T-cell (primary cell): ENCODE measurements at regions not wholly inside any gene's neighbourhood (a gene's known extent, or its start where the extent isn't known, plus 50 kb on each side); places are given as distances from the start of the nearest gene placed in this dataset.
A peak's percentile ranks its signal among the peaks of the same experiment; 100 is the strongest.

Experiments used
- ATAC-seq, 4 experiments: fragments of 200-7000 bp in 3 of 4; fragments of 150-1000 bp in 1 of 4; cut with Tn5 transposase; replicated peaks in 1 of 4; 1 replicate in 3 of 4; 2 replicates in 1 of 4; pipeline ENCODE4 v1.10.0; 2021; ENCODE audit warnings: moderate library complexity in 3 of 4, mild to moderate bottlenecking in 2 of 4, moderate number of reproducible peaks in 1 of 4
- CTCF ChIA-PET, 2 donors: fragments of 300-600 bp; sonication (Branson Sonifier 250); formaldehyde crosslinking; loops; one replicate each; lab custom pipeline; 2022; ENCODE audit warnings: antibody characterized with exemption in 2 of 2; lab: Charles Lee
- POLR2A ChIA-PET, 2 donors: fragments of 300-600 bp; sonication (Branson Sonifier 250); formaldehyde crosslinking; loops; one replicate each; lab custom pipeline; 2022; ENCODE audit warnings: antibody characterized with exemption in 2 of 2; lab: Charles Lee
- DNase-seq, 35 experiments: peaks; one replicate each; pipeline versions ENCODE4 v3.0.0 to v3.0.0-alpha.2; 2013 to 2023
- H3K27ac ChIP-seq: one replicate; pipeline ENCODE4 v1.5.1; 2013; ENCODE audit warnings: low read length
- H3K27me3 ChIP-seq, 2 experiments: replicated peaks in 1 of 2; 1 replicate in 1 of 2; 2 replicates in 1 of 2; pipeline versions ENCODE4 v1.6.1 to v1.7.0; 2013; ENCODE audit warnings: low read length in 1 of 2, mixed read lengths in 1 of 2; ENCODE audit not compliant: control insufficient read depth in 2 of 2, insufficient read depth in 2 of 2; ENCODE audit errors: extremely low read depth in 1 of 2
- H3K36me3 ChIP-seq, 2 donors: 1 replicate in 1 of 2; 2 replicates in 1 of 2; pipeline versions ENCODE4 v1.6.1 to v1.7.0; 2013; ENCODE audit warnings: low read length in 1 of 2; ENCODE audit not compliant: control insufficient read depth in 2 of 2, insufficient read depth in 1 of 2; ENCODE audit errors: extremely low read depth in 1 of 2
- H3K4me1 ChIP-seq, 2 experiments: 1 replicate in 1 of 2; 2 replicates in 1 of 2; pipeline versions ENCODE4 v1.6.1 to v1.7.0; 2013; ENCODE audit warnings: low read length in 2 of 2, mixed read lengths in 1 of 2; ENCODE audit not compliant: insufficient read depth in 2 of 2, control insufficient read depth in 1 of 2; ENCODE audit errors: extremely low read depth in 1 of 2
- H3K4me3 ChIP-seq, 2 donors: 1 replicate in 1 of 2; 2 replicates in 1 of 2; pipeline versions ENCODE4 v1.5.1 to v1.7.0; 2013; ENCODE audit warnings: mild to moderate bottlenecking in 2 of 2, low read length in 1 of 2, moderate library complexity in 1 of 2; ENCODE audit not compliant: control insufficient read depth in 1 of 2; ENCODE audit errors: extremely low read depth in 1 of 2
- H3K9me3 ChIP-seq: 2 replicates; pipeline ENCODE4 v1.7.0; 2013
- H3K27ac Mint-ChIP-seq, 2 donors: one replicate each; pipeline ENCODE4 v1.8.0; 2020 to 2021; ENCODE audit warnings: mild to moderate bottlenecking in 2 of 2, mixed read lengths in 2 of 2
- H3K27me3 Mint-ChIP-seq, 2 donors: one replicate each; pipeline ENCODE4 v1.8.0; 2021 to 2022; ENCODE audit warnings: mixed read lengths in 2 of 2
- H3K36me3 Mint-ChIP-seq: one replicate; pipeline ENCODE4 v1.8.0; 2021; ENCODE audit warnings: mixed read lengths
- H3K4me1 Mint-ChIP-seq, 3 donors: one replicate each; pipeline ENCODE4 v1.8.0; 2020 to 2022; ENCODE audit warnings: mixed read lengths in 3 of 3, mild to moderate bottlenecking in 1 of 3
- H3K4me3 Mint-ChIP-seq, 3 donors: one replicate each; pipeline ENCODE4 v1.8.0; 2020 to 2022; ENCODE audit warnings: mild to moderate bottlenecking in 3 of 3, mixed read lengths in 3 of 3, moderate library complexity in 3 of 3
- H3K9me3 Mint-ChIP-seq, 3 donors: one replicate each; pipeline ENCODE4 v1.8.0; 2020 to 2022; ENCODE audit warnings: mixed read lengths in 3 of 3
- WGBS: methylation state at CpG from one replicate; pipeline ENCODE4 v1.1.5; 2013; ENCODE audit warnings: missing lambda C conversion rate; ENCODE audit not compliant: insufficient coverage; 5-methylcytosine and 5-hydroxymethylcytosine counted together

GRCh38 chr16:85443531-85443930 is 169.6 kb upstream of the GSE1 start:
- Histone ChIP-seq H3K4me1 (peaks cover 8 to 35% of the 10 kb centered on the region in 2 experiments), H3K4me3 (no peak overlapping the region), H3K27ac (no peak overlapping the region), H3K36me3 (no peaks in the 10 kb centered on the region), H3K9me3 (no peaks in the 10 kb centered on the region), H3K27me3 (peaks cover 0 to 2% of the 10 kb centered on the region in 2 experiments)
- Mint-ChIP-seq H3K4me3 (no peak overlapping the region), H3K27me3 (no peaks in the 10 kb centered on the region), H3K9me3 (no peaks in the 10 kb centered on the region), H3K27ac (no peak overlapping the region), H3K4me1 (peaks cover 16 to 21% (median 19%) of the 10 kb centered on the region in 3 donors), H3K36me3 (no peaks in the 10 kb centered on the region)
- ATAC-seq = no peak
- POLR2A ChIA-PET = no interaction called here
- DNase-seq = no peak
- CTCF ChIA-PET = no interaction called here
- WGBS = 92% methylated on average over 13 of the region's 15 CpGs

GRCh38 chr16:85445064-85445778 is 167.9 kb upstream of the GSE1 start:
- H3K36me3 ChIP-seq = no peaks in the 10 kb centered on the region
- peak in 1 of 35 experiments; percentile 15 for DNase-seq
- H3K27me3 ChIP-seq = peaks cover 0 to 6% of the 10 kb centered on the region in 2 experiments
- ChIA-PET CTCF (no interaction called here), POLR2A (no interaction called here)
- no peaks in the 10 kb centered on the region for H3K36me3 Mint-ChIP-seq
- H3K27me3 Mint-ChIP-seq = no peaks in the 10 kb centered on the region
- H3K4me1 ChIP-seq = peaks cover 20 to 51% of the 10 kb centered on the region in 2 experiments
- H3K27ac Mint-ChIP-seq = peak overlapping the region in 1 of 2 donors; percentile 28
- WGBS = 64% methylated on average over 22 of the region's 27 CpGs
- ATAC-seq = peak in 1 of 4 experiments; percentile 24
- H3K27ac ChIP-seq = no peak overlapping the region
- H3K4me3 Mint-ChIP-seq = peak overlapping the region in 1 of 3 donors; percentile 47
- no peaks in the 10 kb centered on the region for H3K9me3 ChIP-seq
- H3K4me1 Mint-ChIP-seq = peaks cover 30 to 32% (median 30%) of the 10 kb centered on the region in 3 donors
- H3K9me3 Mint-ChIP-seq = no peaks in the 10 kb centered on the region
- no peak overlapping the region for H3K4me3 ChIP-seq

- no peaks in the 10 kb centered on the region for H3K36me3 ChIP-seq
- Mint-ChIP-seq H3K4me3 (no peak overlapping the region), H3K4me1 (peaks cover 30 to 33% (median 30%) of the 10 kb centered on the region in 3 donors), H3K36me3 (no peaks in the 10 kb centered on the region), H3K9me3 (no peaks in the 10 kb centered on the region), H3K27ac (peak overlapping the region in 1 of 2 donors; percentile 16), H3K27me3 (no peaks in the 10 kb centered on the region)
- WGBS = 99% methylated on average over 14 of the region's 14 CpGs
- no peak for ATAC-seq
- peaks cover 20 to 57% of the 10 kb centered on the region in 2 experiments for H3K4me1 ChIP-seq
- H3K27me3 ChIP-seq = peaks cover 0 to 6% of the 10 kb centered on the region in 2 experiments
- POLR2A ChIA-PET = no interaction called here
- no peak for DNase-seq
- H3K9me3 ChIP-seq = no peaks in the 10 kb centered on the region
- no peak overlapping the region for H3K27ac ChIP-seq
- H3K4me3 ChIP-seq = no peak overlapping the region
- CTCF ChIA-PET = no interaction called here
Observed at GRCh38 chr16:85445779-85446222, 167.3 kb upstream of the GSE1 start.

- H3K27me3 ChIP-seq = peaks cover 0 to 6% of the 10 kb centered on the region in 2 experiments
- H3K36me3 ChIP-seq = no peaks in the 10 kb centered on the region
- 90% methylated on average over 15 of the region's 19 CpGs for WGBS
- POLR2A ChIA-PET = no interaction called here
- H3K9me3 ChIP-seq = no peaks in the 10 kb centered on the region
- Mint-ChIP-seq H3K27ac (peak overlapping the region; percentile 50 to 96), H3K36me3 (no peaks in the 10 kb centered on the region), H3K4me3 (peak overlapping the region in 1 of 3 donors; percentile 70), H3K9me3 (no peaks in the 10 kb centered on the region), H3K4me1 (peaks cover 39 to 40% (median 40%) of the 10 kb centered on the region in 3 donors), H3K27me3 (no peaks in the 10 kb centered on the region)
- peak overlapping the region; percentile 12 for H3K27ac ChIP-seq
- H3K4me1 ChIP-seq = peaks cover 20 to 67% of the 10 kb centered on the region in 2 experiments
- no peak overlapping the region for H3K4me3 ChIP-seq
- DNase-seq (peak in 2 of 35 experiments; percentile 20 to 24), ATAC-seq (peak in 1 of 4 experiments; percentile 33)
- CTCF ChIA-PET = no interaction called here
Observed at GRCh38 chr16:85446951-85447692, 166.0 kb upstream of the GSE1 start.

GRCh38 chr16:85447693-85448313 is 165.3 kb upstream of the GSE1 start:
- no peak for ATAC-seq
- peak overlapping the region; percentile 93 to 96 for H3K27ac Mint-ChIP-seq
- H3K9me3 ChIP-seq = no peaks in the 10 kb centered on the region
- CTCF ChIA-PET = interaction anchor here in 1 of 2 donors (0.8 kb wide), 1 partner anchor 162 kb away, joined by 4 read pairs; no protein-coding TSS in a partner anchor
- H3K27me3 ChIP-seq = peaks cover 0 to 6% of the 10 kb centered on the region in 2 experiments
- no peak for DNase-seq
- no peaks in the 10 kb centered on the region for H3K36me3 Mint-ChIP-seq
- WGBS = 77% methylated on average over 11 of the region's 11 CpGs
- POLR2A ChIA-PET = no interaction called here
- H3K9me3 Mint-ChIP-seq = no peaks in the 10 kb centered on the region
- no peaks in the 10 kb centered on the region for H3K27me3 Mint-ChIP-seq
- peak overlapping the region; percentile 65 for H3K27ac ChIP-seq
- H3K4me1 Mint-ChIP-seq = peaks cover 40 to 42% (median 42%) of the 10 kb centered on the region in 3 donors
- peak overlapping the region in 1 of 3 donors; percentile 70 for H3K4me3 Mint-ChIP-seq
- H3K36me3 ChIP-seq = no peaks in the 10 kb centered on the region
- peaks cover 20 to 74% of the 10 kb centered on the region in 2 experiments for H3K4me1 ChIP-seq
- H3K4me3 ChIP-seq = no peak overlapping the region
